GM03348 (cell line): ENCODE measurements at regions not wholly inside any gene's neighbourhood (a gene's known extent, or its start where the extent isn't known, plus 50 kb on each side); places are given as distances from the start of the nearest gene placed in this dataset.

Source experiments
- DNase-seq: peaks from one replicate; pipeline ENCODE4 v3.0.0; 2012; ENCODE audit warnings: low spot score

DNA sequence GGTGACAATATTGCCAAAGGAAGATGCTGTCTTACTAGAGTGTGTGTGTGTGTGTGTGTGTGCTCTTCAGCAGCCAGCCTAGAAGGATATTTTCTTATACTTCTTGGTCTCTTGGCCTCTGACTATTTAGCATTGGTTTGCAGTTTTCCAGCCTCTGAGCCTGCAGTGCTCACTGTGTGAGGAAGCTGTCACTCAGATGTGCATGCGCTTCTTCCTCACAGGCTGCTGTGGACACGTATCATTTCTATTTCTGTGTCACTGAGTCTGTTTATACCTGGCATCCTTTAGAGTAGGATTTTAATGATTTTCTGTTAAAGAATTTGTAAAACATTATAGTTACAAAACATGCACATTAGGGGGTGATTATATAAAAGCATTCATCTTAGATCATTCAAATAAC is 83.3 kb downstream of the ALDH8A1 start:
- DNase-seq = no peak

DNA sequence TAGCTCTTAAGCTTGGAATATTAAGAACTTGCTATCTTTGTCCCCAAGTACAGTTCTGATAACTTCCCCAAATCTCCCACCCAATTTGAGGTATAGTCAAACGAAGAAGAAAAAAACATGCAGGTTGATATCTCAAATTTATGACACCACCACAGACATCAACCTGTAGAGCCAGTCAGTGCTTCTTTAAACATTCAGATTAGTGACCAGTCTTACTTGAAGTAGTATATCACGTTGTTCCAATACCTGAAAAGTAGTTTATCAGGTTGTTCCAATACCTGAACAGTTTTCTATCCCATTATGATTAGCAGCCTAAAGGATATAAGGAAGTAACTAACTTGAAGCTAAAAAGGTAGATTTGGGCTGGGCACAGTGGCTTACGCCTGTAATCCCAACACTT is 85.3 kb downstream of the ALDH8A1 start:
- DNase-seq = no peak

DNA sequence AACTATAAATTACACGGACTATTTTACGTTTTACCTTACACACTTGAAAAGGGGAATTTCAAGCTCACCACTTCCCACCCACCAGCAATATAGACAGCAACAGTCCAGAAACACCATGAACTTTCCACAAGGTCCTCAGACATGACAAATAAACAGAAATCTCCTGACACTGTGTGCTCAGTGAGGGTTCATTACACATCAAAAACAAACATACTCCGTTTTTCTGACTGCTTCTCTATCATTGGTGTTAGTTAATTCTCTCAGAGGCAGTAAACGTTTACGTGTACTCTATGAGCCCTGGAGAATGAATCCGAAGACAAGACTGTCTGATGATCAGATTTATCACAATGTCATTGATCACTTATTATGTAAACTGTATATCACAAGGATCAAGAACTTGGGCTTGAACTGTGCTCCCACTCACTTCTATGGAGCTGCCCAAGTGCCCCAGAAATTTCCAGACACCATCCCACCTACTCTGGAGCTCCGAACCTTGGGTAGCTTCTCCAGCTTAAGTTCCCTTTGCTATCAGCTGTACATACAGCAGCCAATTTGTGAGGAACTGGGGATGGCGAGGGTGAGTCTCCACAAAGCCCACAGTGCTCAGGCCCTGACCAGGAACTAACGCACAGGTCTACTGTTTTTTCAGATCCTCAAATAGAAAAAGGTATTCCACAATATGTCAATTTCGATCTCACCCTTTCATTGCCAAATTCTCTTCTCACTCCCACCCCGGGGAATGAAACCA is 86.0 kb downstream of the ALDH8A1 start:
- no peak for DNase-seq

DNA sequence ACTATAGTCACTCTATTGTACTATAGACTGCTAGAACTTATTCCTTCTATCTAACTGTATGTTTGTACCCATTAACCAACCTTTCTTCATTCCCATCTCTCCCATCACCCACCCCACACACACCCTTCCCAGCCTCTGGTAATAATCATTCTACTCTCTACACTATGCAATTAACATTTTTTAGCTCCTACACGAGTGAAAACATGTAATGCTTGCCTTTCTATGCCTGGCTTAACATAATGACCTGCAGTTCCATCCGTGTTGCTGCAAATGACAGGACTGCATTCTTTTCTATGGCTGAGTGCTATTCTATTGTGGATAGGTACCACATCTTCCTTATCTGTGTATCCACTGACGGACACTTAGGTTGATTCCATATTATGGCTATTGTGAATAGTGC is 95.5 kb downstream of the ALDH8A1 start:
- no peak for DNase-seq

DNA sequence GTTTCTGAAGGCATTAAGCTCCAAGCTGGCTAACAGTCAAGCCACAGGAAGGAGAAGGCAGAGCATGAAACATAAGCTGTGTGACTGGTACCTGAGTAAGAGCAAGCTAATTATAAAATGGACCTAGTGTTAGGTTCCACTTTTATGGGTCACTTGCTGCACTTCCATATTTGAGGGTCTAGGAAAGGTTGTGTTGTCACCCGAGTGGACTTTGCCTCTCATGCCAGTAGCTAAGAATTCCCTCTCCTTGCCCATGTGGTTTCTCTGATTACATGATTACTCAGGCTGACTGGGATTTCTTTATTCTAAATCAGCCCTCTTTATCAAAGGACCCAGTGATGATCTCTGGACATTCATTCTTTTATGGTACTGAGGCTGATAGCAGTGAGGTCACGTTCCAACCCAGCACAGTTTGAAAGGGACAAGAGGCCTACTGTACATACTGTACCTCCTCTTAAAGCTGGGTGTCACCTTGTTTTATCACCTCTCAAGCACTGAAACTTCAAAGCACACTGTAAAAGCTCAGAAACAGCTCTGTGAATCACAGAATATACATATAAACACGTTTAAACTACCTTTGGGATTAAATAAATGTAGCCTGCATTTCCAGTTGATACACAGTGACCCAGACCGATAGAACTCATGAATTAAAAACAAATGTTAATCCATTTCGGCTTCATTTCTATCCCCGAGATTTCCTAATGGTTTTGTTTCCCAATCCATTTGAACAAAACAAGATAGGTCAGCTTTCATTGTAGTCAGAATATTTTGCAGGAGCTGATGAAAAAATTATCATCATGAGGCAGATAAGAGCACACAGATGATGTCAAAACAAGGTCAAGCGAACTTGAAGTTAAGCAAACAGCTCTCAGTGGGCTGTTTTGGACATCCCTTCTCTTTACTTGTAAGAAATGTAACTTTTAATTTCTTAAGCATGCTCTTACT is 96.5 kb downstream of the ALDH8A1 start:
- DNase-seq = peak; percentile 34

DNA sequence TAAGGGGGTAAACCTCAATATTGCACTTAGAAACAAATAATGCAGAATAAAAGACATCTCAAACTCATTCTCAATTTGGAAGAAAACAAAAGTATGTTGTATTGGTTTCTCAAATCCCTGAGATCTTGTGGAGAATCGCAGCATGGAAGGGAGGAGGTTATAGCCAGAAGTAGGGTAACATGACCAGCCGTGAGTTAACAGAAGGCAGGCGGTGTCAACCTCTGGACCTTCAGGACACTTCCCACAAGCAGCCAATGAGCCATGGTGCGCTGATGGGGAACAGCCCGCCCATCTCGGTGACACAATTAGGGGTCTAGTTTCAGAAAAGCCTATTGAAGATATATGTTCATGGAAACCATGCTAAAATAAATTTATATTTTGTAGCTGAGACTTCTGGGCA is 98.4 kb downstream of the ALDH8A1 start:
- DNase-seq = no peak

DNA sequence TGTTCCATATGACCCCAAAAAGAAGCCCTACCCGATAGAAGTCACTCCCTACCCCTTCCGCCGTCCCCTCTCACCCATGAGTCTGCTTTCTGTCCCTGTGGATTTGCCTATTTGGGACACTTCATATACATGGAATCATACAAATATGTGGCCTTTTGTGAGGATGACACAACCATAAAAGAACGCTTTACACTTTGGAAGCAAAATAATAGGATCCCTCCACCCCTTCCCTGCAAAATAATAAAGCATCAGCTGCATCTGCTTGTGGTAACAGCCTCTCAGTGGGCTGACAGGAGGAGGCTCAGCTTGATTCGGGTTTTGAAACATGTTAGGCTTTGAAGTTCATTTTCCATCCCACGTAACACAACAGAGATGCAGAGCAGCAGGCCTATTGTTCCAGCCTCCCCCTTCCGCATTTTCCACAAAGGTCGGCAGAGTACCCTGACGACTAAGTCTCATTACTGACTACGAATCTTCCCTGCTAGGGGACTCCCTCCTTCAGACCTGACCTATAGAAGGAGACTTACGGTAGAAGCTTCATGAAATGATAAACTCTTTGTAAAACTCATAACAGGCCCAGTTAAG is 99.1 kb downstream of the ALDH8A1 start:
- no peak for DNase-seq

DNA sequence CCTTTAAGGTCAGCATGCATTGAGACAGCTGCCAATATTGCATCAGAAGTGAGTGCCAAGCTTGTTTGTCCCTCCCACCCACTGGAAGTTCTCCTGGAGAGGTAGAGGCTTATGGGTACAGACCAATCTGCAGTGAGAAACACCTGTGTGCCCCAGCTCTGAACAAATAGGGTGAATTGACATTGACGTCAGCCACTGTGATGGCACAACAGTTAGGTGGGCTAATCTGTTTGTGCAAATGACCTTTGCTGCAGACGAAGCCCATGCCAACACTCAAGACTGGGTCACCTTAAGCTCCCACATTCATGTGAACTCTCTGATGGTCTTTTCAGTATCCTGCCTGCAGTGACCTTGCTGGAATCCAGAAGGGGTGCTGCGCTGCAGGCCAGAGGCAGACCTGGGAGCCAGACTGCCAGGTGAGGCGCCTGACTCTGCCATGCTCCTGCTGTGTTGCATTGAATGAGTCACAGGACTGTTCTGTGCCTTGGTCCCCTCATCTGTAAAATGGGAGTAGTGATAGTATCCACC is 99.9 kb downstream of the ALDH8A1 start:
- no peak for DNase-seq

DNA sequence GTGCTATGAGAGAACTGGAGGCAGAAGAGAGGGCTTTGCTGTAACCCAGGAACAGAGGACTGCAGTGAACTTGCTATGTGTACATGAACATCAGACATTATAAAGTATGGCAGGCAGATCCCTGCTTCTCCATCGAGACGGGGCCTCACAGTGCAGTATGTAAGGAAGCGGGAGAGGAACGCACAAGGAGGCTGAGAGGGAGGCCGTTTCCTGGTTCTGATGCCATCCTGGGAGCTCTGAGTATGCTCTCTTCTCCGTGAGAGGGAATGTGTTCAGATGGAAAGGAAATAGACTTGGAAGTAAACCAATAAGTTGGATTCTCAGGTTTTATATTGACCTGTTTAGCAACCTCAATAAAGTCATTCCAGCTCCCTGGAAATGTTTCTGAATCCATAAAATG is 101.8 kb downstream of the ALDH8A1 start:
- no peak for DNase-seq

DNA sequence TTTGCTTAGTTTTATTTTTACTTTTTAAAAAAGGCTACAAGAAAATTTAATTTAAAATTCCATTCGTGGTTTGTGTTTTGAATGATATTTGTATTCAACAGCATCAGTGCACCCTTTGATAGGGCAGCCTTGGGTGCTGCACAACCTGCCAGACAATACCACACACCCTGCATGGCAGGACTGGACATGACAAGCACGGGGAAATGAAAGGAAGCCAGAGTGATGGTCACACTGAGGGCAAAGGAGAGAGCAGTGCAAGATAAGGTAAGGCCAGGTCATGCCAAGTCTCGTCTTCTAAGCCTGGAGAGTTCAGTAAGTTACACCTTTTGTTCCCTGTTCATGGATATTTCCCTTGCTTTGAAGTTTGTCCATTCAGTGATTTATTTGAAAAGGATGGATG is 103.0 kb downstream of the ALDH8A1 start:
- DNase-seq = no peak

DNA sequence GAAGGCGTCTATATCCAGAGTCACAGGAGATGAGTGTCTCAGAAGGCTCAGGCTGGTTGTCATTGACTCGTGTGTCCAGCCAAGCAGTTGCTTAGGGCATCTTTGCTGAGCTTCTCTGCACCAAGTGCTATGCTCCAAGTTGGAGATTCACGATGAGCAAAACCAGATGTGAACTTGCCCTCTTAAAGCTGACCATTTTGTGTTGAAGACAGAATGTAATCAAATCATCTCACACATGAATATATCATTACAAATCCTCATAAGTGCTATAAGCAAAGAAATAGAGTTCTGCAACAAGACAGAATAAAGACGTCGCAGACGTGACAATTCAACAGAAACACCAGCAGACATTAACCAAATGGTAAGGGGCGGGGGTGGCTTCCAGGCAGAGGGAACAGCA is 103.9 kb downstream of the ALDH8A1 start:
- no peak for DNase-seq

DNA sequence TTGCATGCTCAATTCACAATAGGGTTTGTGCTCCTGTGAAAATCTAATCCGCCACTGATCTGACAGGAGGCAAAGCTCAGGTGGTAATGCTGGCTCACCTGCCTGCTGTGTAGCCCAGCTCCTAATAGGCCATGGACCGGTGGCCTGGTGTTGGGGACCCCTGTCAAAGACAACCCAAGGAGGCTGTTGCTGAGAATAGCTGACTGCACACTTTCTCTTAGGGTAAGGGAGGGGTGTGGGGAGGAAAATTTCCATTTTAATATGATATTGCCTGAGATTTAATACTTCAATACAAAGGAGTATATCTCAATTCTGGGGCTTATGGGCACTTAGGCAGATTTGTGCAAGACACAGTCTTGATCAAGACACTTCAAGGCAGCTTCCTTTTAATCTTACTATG is 105.8 kb downstream of the ALDH8A1 start:
- no peak for DNase-seq

DNA sequence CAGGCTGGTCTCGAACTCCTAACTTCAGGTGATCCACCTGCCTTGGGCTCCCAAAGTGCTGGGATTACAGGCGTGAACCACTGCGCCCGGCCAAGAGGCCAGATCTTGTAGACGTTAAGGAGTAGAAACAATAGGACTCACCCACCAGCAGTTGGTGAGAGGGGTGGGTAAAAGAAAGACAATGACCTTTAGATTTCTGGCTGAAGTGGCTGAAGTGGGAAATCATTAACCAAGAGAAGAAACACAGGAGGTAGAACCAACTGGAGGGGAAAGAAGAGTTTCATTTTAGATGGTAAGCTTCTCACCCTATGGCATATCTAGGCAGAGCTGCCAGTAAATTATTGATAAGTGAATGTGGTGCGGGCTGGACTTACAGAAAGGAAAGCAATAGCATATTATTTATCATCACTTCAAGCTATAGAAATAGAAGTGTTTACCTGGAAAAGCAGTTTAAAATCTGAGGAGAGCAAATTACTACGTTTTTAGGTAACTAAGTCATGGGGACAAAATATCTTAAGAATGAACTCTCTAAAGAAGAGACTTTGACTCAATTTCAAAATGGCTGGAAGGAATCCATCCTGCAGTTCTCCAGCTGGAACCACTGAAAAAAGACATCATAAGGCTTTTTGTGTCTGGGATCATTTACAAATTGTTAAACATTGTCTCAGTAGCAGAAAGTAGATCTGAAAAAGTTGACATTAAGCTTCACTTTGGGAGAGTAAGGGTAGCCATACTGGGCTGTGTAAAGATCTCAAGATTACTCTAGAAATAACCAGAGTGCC is 109.6 kb downstream of the ALDH8A1 start:
- DNase-seq = no peak

DNA sequence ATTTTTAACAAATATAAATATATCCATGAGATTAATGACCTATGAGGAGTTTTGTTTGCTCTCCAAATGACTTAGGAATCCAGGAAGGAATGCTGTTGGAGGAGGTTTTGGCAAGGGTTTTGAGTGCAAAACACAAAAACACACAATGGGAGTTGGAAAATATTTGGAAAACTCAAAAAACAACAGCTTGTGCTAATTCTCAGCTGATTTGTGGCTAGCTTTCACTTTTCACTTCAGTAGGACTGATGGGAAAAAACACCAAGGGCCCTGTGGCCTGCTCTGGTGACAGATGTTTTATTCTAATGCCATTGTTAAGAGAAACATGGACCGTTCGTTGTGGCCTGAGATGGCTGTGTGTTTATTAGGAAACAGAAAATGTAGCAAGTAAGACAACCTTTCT is 113.9 kb downstream of the ALDH8A1 start:
- peak; percentile 50 for DNase-seq

DNA sequence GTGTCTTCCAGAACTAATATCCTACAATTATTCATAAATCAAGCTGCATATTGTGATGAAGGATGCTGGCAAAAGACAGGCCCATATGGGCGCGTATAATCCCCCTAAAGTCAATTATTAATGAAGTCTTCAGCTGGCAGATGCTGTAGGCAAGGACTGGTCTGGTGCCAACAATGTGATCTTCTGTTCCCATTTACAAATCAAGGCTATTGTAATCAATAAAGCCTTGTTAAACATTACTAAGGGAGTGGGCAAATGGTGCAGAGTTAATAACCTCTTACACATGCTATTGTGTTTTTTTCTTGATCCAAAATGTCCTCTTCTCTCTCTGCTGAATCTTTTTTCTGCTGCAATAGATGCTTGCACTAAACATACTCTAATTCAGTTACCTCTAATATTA is 119.0 kb downstream of the ALDH8A1 start:
- DNase-seq = no peak

DNA sequence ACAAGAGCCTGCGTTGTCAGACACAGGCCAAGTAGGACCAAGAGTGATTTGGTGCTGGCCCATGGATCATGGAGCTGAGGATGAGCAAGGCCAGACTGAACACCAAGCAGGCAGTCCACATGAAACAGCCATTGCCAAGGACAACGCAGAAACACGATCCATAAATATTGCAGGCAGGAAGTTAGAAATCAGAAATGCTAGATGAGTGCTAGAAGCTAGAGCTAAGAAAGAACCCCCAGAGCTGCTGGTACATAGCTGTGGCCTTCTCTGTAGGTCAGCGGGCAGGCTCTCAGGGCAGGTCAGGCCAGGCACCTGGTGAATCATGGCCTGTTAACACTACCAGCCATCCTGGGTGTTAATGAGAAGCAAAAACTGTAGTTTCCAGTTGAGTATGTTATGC is 119.7 kb downstream of the ALDH8A1 start:
- no peak for DNase-seq

DNA sequence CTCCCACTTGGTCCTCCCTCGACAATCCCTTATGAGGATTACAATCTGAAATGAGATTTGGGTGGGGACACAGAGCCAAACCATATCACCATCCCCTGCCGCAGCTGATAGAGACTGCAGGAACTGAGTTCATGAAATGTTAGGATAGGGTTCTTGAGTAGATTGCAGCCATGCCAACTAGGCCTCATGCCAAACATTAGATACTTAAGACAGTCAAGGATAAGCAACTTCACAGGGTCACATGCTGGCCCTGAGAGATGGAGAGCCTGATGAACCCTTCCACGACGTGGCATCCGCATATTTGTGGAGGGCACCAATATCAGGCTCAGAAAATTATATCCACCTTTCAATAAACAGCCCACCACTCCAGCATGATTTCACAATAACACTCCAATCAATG is 121.3 kb downstream of the ALDH8A1 start:
- DNase-seq = no peak

DNA sequence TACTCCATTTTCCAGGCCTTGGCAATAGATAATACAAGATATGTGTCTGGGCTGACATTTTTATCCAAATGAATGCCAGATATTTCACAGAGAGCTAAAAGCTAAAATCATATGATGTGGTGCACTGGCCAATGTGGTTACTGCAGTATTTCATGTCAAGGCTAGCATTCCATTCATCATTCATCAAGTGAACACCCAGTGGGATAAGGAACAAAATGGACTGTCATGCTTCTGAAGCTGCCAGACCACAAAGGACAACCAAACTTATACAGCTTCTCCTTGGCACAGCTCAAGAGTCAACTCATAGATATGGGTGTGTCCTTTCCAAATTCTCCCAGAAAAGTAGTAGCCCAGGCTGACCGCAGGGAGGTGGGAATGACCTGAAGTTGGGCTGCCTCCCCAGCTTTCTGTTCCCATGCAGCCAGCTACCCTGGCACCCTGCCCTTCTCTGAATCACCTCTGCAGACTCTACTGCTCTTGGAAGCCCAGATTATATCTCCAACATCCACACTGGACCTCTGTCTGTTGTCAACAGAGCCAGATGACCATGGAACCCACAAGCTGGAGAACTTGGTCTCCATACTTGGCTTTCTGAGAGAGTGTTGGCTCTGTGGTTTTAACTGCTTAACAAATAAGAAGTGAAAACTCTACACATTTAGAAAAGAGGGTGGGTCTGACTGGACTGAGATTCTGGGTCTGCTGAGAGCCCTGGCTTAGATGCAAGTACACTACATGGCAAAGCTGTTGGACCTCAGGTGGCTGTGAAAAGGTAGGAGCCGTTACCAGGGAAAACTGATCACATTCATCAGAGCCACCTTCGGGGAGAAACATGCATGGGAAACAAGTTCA is 122.8 kb downstream of the ALDH8A1 start:
- DNase-seq = peak; percentile 90

DNA sequence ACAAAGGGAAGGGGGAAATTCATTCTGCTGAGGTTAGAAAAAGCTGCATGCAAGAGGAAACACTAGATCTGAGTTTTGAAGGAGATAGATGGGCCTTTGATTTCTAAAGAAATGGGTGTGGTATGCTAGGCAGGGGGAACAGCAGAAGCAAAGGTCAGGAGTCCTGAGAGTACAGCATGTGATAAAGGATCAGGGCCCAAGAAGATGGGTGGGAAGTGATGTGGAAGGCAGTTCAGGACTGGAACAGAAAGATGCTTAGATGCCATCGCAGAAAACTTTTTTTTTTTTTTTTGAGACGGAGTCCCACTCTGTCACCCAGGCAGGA is 126.2 kb downstream of the ALDH8A1 start:
- DNase-seq = no peak

DNA sequence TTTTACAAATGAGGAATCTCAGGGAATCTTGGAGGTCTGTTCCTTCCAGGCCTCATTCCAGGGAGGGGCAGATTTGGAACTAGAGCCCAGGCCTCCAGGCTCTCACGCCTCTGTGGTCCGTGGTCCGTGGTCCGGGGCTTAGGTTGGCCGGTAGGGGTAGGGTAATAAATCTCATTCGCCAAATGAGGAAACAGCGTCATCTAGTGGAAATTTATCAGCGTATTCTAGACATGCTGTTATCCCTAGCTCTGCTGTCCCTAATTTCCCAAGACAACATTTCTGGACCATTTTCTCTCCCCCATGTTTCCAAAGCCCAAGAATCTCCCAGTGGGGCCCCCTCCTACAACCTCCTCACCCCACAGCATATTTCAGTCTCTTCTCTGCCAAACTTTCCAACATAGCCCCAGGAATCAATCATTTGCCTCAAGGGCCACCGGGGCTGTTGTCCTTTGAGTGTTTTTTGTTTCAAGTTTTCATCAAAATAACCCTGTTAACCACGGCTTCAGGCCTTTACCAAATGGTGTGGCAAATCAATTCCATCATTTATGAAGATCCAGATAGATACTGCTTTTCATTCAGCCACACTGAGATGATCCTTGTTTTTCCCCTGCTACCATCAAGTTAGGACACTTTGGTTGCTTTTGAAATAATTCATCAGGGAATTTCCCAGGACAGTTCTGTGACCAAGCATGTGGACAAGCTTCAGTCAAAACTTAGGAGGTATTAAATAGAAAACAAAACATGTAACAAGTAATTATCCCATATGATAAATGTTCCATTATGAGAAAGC is 126.8 kb downstream of the ALDH8A1 start:
- peak; percentile 86 for DNase-seq
